ENCODE measurements at regions not wholly inside any gene's neighbourhood (a gene's known extent, or its start where the extent isn't known, plus 50 kb on each side); places are given as distances from the start of the nearest gene placed in this dataset.

DNA sequence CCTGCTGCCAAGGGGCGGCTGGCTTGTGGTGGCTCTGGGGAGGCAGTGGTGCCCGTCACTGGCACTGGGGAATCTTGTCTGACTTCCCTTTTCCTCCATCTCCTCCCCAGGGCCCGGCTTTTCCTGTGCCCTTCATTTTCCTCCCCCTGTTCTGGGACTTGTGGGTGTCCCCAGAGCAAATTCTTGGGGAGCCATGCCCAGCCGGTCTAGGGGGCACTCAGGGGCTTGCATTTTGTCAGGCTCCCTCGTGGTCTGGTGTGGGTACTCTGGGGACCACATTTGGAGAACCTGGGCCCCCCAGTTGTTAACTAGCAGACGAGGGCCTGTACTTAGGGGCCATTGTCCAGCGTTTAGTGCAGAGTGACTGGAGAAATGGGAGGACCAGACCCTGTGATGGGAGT, 105.2 kb upstream of the IER5L start (continued):
- TF ChIP-seq, protein P1, sequence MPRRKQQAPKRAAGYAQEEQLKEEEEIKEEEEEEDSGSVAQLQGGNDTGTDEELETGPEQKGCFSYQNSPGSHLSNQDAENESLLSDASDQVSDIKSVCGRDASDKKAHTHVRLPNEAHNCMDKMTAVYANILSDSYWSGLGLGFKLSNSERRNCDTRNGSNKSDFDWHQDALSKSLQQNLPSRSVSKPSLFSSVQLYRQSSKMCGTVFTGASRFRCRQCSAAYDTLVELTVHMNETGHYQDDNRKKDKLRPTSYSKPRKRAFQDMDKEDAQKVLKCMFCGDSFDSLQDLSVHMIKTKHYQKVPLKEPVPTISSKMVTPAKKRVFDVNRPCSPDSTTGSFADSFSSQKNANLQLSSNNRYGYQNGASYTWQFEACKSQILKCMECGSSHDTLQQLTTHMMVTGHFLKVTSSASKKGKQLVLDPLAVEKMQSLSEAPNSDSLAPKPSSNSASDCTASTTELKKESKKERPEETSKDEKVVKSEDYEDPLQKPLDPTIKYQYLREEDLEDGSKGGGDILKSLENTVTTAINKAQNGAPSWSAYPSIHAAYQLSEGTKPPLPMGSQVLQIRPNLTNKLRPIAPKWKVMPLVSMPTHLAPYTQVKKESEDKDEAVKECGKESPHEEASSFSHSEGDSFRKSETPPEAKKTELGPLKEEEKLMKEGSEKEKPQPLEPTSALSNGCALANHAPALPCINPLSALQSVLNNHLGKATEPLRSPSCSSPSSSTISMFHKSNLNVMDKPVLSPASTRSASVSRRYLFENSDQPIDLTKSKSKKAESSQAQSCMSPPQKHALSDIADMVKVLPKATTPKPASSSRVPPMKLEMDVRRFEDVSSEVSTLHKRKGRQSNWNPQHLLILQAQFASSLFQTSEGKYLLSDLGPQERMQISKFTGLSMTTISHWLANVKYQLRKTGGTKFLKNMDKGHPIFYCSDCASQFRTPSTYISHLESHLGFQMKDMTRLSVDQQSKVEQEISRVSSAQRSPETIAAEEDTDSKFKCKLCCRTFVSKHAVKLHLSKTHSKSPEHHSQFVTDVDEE (CRISPR knock-in tag; IDR thresholded peaks at IDR 0.05): no peak
- TF ChIP-seq TCF4 (CRISPR knock-in tag; IDR thresholded peaks at IDR 0.05; ENCODE audit: borderline replicate concordance) (no peak), ARNTL (CRISPR knock-in tag; IDR thresholded peaks at IDR 0.05; ENCODE audit: borderline replicate concordance, low read depth) (no peak)

DNA sequence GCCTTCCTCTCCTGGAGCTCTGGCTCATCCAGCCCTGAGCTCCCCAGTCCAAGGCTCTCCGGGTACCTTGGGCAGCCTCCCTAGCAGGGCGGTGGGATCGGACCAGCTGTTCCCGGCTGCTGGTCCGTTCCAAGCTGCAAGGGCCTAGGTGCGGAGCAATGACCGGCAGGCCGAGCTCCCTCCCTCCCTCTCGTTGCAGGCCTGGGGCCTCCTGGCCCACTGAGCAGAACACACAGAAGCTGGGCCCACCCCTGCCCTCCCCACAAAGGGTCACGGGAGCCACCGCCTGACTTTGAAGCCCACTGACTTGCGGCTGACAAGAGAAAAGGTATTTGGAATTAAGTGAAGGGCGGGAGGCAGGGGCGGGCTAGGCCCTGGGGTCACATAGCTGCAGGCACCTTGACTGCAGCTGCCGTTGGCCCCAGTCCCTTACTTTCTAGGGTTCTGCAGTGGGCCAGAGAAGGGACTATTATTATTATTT, 104.7 kb upstream of the IER5L start:
- TF ChIP-seq, protein P2, sequence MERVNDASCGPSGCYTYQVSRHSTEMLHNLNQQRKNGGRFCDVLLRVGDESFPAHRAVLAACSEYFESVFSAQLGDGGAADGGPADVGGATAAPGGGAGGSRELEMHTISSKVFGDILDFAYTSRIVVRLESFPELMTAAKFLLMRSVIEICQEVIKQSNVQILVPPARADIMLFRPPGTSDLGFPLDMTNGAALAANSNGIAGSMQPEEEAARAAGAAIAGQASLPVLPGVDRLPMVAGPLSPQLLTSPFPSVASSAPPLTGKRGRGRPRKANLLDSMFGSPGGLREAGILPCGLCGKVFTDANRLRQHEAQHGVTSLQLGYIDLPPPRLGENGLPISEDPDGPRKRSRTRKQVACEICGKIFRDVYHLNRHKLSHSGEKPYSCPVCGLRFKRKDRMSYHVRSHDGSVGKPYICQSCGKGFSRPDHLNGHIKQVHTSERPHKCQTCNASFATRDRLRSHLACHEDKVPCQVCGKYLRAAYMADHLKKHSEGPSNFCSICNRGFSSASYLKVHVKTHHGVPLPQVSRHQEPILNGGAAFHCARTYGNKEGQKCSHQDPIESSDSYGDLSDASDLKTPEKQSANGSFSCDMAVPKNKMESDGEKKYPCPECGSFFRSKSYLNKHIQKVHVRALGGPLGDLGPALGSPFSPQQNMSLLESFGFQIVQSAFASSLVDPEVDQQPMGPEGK (CRISPR knock-in tag; IDR thresholded peaks at IDR 0.05; ENCODE audit: borderline replicate concordance): no peak
- TF ChIP-seq SNAI2 (CRISPR knock-in tag; IDR thresholded peaks at IDR 0.05) (no peak), ZNF70 (CRISPR knock-in tag; IDR thresholded peaks at IDR 0.05) (no peak), ESRRG (CRISPR knock-in tag; IDR thresholded peaks at IDR 0.05) (no peak), RARB (CRISPR knock-in tag; IDR thresholded peaks at IDR 0.05) (no peak), TOX (CRISPR knock-in tag; IDR thresholded peaks at IDR 0.05; ENCODE audit: borderline replicate concordance) (no peak), ZNF565 (CRISPR knock-in tag; conservative IDR thresholded peaks at IDR 0.05; ENCODE audit: low read depth) (no peak), GLIS3 (CRISPR knock-in tag; IDR thresholded peaks at IDR 0.05) (no peak), TCF4 (CRISPR knock-in tag; IDR thresholded peaks at IDR 0.05; ENCODE audit: borderline replicate concordance) (no peak), OSR1 (CRISPR knock-in tag; IDR thresholded peaks at IDR 0.05) (no peak), PPARA (CRISPR knock-in tag; IDR thresholded peaks at IDR 0.05; ENCODE audit: borderline replicate concordance) (no peak), ZNF8 (CRISPR knock-in tag; IDR thresholded peaks at IDR 0.05) (no peak), ZC3H10 (CRISPR knock-in tag; IDR thresholded peaks at IDR 0.05) (no peak), CSDC2 (CRISPR knock-in tag; IDR thresholded peaks at IDR 0.05) (no peak), BACH2 (CRISPR knock-in tag; IDR thresholded peaks at IDR 0.05; ENCODE audit: borderline replicate concordance) (no peak), ARNTL (CRISPR knock-in tag; IDR thresholded peaks at IDR 0.05; ENCODE audit: borderline replicate concordance, low read depth) (no peak)
- TF ChIP-seq, protein P1 (CRISPR knock-in tag; IDR thresholded peaks at IDR 0.05): no peak
- TF ChIP-seq, protein P3, sequence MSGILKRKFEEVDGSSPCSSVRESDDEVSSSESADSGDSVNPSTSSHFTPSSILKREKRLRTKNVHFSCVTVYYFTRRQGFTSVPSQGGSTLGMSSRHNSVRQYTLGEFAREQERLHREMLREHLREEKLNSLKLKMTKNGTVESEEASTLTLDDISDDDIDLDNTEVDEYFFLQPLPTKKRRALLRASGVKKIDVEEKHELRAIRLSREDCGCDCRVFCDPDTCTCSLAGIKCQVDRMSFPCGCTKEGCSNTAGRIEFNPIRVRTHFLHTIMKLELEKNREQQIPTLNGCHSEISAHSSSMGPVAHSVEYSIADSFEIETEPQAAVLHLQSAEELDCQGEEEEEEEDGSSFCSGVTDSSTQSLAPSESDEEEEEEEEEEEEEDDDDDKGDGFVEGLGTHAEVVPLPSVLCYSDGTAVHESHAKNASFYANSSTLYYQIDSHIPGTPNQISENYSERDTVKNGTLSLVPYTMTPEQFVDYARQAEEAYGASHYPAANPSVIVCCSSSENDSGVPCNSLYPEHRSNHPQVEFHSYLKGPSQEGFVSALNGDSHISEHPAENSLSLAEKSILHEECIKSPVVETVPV (CRISPR knock-in tag; IDR thresholded peaks at IDR 0.05): no peak
- TF ChIP-seq, protein P4, sequence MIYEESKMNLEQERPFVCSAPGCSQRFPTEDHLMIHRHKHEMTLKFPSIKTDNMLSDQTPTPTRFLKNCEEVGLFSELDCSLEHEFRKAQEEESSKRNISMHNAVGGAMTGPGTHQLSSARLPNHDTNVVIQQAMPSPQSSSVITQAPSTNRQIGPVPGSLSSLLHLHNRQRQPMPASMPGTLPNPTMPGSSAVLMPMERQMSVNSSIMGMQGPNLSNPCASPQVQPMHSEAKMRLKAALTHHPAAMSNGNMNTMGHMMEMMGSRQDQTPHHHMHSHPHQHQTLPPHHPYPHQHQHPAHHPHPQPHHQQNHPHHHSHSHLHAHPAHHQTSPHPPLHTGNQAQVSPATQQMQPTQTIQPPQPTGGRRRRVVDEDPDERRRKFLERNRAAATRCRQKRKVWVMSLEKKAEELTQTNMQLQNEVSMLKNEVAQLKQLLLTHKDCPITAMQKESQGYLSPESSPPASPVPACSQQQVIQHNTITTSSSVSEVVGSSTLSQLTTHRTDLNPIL (CRISPR knock-in tag; IDR thresholded peaks at IDR 0.05; ENCODE audit: low read depth): no peak
- TF ChIP-seq, protein P5, sequence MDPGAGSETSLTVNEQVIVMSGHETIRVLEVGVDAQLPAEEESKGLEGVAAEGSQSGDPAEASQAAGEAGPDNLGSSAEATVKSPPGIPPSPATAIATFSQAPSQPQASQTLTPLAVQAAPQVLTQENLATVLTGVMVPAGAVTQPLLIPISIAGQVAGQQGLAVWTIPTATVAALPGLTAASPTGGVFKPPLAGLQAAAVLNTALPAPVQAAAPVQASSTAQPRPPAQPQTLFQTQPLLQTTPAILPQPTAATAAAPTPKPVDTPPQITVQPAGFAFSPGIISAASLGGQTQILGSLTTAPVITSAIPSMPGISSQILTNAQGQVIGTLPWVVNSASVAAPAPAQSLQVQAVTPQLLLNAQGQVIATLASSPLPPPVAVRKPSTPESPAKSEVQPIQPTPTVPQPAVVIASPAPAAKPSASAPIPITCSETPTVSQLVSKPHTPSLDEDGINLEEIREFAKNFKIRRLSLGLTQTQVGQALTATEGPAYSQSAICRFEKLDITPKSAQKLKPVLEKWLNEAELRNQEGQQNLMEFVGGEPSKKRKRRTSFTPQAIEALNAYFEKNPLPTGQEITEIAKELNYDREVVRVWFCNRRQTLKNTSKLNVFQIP (CRISPR knock-in tag; IDR thresholded peaks at IDR 0.05; ENCODE audit: borderline replicate concordance, low read depth): no peak

More for the DNA sequence above, 104.7 kb upstream of the IER5L start:
- no peak for ATAC-seq

Measured in SK-N-SH treated with all-trans-retinoic acid at 6 μM for 48 hours (cell line).